ENCODE measurements at regions not wholly inside any gene's neighbourhood (a gene's known extent, or its start where the extent isn't known, plus 50 kb on each side); places are given as distances from the start of the nearest gene placed in this dataset.

GRCh38 chr11:92329137-92329536 lies 104.5 kb downstream of the FAT3 start:
- peak; percentile 73 for ATAC-seq
- DNase-seq (ENCODE audit: low spot score): peak; percentile 59

DNA sequence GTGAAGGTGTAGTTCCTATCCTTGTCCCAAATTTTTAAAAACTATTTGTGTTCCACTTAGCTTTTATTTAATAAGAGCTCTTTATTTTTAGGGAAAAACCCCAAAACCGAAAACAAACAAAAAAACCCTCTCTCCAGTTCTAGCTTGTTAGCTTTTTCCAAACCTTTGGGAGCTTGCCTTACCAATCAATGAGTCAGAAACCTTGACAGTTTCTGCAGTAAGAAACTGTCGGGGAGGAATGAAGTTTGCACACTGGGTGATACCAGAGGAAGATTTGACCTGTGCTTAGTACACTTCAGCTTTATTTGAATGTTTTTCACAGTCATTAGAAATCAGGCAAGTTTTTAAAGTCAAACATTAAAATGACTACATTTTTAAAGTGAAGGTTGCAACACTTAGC lies 105.0 kb downstream of the FAT3 start:
- Histone ChIP-seq H4K20me1 (replicated peaks; ENCODE audit: insufficient read depth) (no peaks in the 10 kb centered on the region), H3K9me2 (ENCODE audit: insufficient read depth) (no peaks in the 10 kb centered on the region), H3K4me3 (no peak overlapping the region), H3K36me3 (ENCODE audit: insufficient read depth) (no peaks in the 10 kb centered on the region), H3K27ac (ENCODE audit: low read depth) (peak overlapping the region; percentile 86), H3F3A (replicated peaks; ENCODE audit: low read depth) (no peaks in the 10 kb centered on the region; the same call in 1 of the 2 replicates), H3K27me3 (ENCODE audit: insufficient read depth) (no peaks in the 10 kb centered on the region), H3K4me1 (ENCODE audit: insufficient read depth) (peaks cover 70% of the 10 kb centered on the region), H3K4me2 (peak overlapping the region; percentile 65; the same call in 1 of the 2 replicates), H3K79me2 (replicated peaks; ENCODE audit: insufficient read depth) (peaks cover 72% of the 10 kb centered on the region), H2AFZ (no peak overlapping the region)
- Mint-ChIP-seq H3K27ac (peak overlapping the region; percentile 40; the same call in 1 of the 2 replicates), H3K27me3 (ENCODE audit: insufficient read depth, low read depth, poor library complexity) (peaks cover 5% of the 10 kb centered on the region), H3K9me3 (no peaks in the 10 kb centered on the region), H3K4me3 (no peak overlapping the region), H3K4me1 (peaks cover 75% of the 10 kb centered on the region), H3K36me3 (ENCODE audit: low read depth) (peaks cover 12% of the 10 kb centered on the region; the same call in 2 of the 3 replicates)
- DNase-seq (ENCODE audit: low spot score) (no peak), ATAC-seq (no peak; the same call in 2 of the 3 replicates)
- no peak for TF ChIP-seq STAT1 (IDR thresholded peaks at IDR 0.05; ENCODE audit: unreplicated experiment)
- TF ChIP-seq, protein P1, sequence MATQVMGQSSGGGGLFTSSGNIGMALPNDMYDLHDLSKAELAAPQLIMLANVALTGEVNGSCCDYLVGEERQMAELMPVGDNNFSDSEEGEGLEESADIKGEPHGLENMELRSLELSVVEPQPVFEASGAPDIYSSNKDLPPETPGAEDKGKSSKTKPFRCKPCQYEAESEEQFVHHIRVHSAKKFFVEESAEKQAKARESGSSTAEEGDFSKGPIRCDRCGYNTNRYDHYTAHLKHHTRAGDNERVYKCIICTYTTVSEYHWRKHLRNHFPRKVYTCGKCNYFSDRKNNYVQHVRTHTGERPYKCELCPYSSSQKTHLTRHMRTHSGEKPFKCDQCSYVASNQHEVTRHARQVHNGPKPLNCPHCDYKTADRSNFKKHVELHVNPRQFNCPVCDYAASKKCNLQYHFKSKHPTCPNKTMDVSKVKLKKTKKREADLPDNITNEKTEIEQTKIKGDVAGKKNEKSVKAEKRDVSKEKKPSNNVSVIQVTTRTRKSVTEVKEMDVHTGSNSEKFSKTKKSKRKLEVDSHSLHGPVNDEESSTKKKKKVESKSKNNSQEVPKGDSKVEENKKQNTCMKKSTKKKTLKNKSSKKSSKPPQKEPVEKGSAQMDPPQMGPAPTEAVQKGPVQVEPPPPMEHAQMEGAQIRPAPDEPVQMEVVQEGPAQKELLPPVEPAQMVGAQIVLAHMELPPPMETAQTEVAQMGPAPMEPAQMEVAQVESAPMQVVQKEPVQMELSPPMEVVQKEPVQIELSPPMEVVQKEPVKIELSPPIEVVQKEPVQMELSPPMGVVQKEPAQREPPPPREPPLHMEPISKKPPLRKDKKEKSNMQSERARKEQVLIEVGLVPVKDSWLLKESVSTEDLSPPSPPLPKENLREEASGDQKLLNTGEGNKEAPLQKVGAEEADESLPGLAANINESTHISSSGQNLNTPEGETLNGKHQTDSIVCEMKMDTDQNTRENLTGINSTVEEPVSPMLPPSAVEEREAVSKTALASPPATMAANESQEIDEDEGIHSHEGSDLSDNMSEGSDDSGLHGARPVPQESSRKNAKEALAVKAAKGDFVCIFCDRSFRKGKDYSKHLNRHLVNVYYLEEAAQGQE (IDR thresholded peaks at IDR 0.05; ENCODE audit: unreplicated experiment): no peak
- TF ChIP-seq POLR2AphosphoS5 (IDR thresholded peaks at IDR 0.05; ENCODE audit: low read depth): no peak
- TF ChIP-seq JUNB (IDR thresholded peaks at IDR 0.05; ENCODE audit: unreplicated experiment): no peak
- TF ChIP-seq, protein P2, sequence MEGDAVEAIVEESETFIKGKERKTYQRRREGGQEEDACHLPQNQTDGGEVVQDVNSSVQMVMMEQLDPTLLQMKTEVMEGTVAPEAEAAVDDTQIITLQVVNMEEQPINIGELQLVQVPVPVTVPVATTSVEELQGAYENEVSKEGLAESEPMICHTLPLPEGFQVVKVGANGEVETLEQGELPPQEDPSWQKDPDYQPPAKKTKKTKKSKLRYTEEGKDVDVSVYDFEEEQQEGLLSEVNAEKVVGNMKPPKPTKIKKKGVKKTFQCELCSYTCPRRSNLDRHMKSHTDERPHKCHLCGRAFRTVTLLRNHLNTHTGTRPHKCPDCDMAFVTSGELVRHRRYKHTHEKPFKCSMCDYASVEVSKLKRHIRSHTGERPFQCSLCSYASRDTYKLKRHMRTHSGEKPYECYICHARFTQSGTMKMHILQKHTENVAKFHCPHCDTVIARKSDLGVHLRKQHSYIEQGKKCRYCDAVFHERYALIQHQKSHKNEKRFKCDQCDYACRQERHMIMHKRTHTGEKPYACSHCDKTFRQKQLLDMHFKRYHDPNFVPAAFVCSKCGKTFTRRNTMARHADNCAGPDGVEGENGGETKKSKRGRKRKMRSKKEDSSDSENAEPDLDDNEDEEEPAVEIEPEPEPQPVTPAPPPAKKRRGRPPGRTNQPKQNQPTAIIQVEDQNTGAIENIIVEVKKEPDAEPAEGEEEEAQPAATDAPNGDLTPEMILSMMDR (conservative IDR thresholded peaks at IDR 0.05; ENCODE audit: low read depth in 2 of 2): no peak
- TF ChIP-seq ZNF114 (CRISPR knock-in tag; IDR thresholded peaks at IDR 0.05): no peak
- no peak for TF ChIP-seq NANOG (IDR thresholded peaks at IDR 0.05; ENCODE audit: borderline replicate concordance)
- TF ChIP-seq ZNF331 (CRISPR knock-in tag; IDR thresholded peaks at IDR 0.05; ENCODE audit: low read depth): no peak

More at GRCh38 chr11:92329137-92329536, 104.5 kb downstream of the FAT3 start:
- Mint-ChIP-seq H3K4me1 (peaks cover 77% of the 10 kb centered on the region), H3K27me3 (ENCODE audit: insufficient read depth, low read depth, poor library complexity) (peaks cover 5% of the 10 kb centered on the region), H3K27ac (peak overlapping the region; percentile 75), H3K9me3 (no peaks in the 10 kb centered on the region; the same call in 2 of the 3 replicates), H3K36me3 (ENCODE audit: low read depth) (peaks cover 11% of the 10 kb centered on the region; the same call in 2 of the 3 replicates), H3K4me3 (peak overlapping the region; percentile 21; the same call in 1 of the 3 replicates)
- no peaks in the 10 kb centered on the region for H3K27me3 ChIP-seq (ENCODE audit: insufficient read depth)
- H3K4me2 ChIP-seq: peak overlapping the region; percentile 42; the same call in 1 of the 2 replicates
- no peaks in the 10 kb centered on the region for H3K36me3 ChIP-seq (ENCODE audit: insufficient read depth)
- no peaks in the 10 kb centered on the region for H3K9me2 ChIP-seq (ENCODE audit: insufficient read depth)
- TF ChIP-seq EZH2phosphoT487 (IDR thresholded peaks at IDR 0.05; ENCODE audit: unreplicated experiment) (no peak), JUNB (IDR thresholded peaks at IDR 0.05; ENCODE audit: unreplicated experiment) (no peak), CREB1 (CRISPR knock-in tag; IDR thresholded peaks at IDR 0.05; ENCODE audit: low read depth) (no peak)
- TF ChIP-seq, protein P1 (IDR thresholded peaks at IDR 0.05; ENCODE audit: unreplicated experiment): no peak
- TF ChIP-seq, protein P2 (conservative IDR thresholded peaks at IDR 0.05; ENCODE audit: low read depth in 2 of 2): peak in 1 of 2 experiments; percentile 18; a peak in 2 of 4 replicates
- no peaks in the 10 kb centered on the region; the same call in 1 of the 2 replicates for H3F3A ChIP-seq (replicated peaks; ENCODE audit: low read depth)
- H3K27ac ChIP-seq (ENCODE audit: low read depth): no peak overlapping the region
- H4K20me1 ChIP-seq (replicated peaks; ENCODE audit: insufficient read depth): no peaks in the 10 kb centered on the region
- H3K4me3 ChIP-seq: no peak overlapping the region
- H2AFZ ChIP-seq: no peak overlapping the region
- peaks cover 72% of the 10 kb centered on the region for H3K79me2 ChIP-seq (replicated peaks; ENCODE audit: insufficient read depth)
- H3K4me1 ChIP-seq (ENCODE audit: insufficient read depth): peaks cover 70% of the 10 kb centered on the region

All from GM23338 (cell line).